Hematopoietic multipotent progenitor cell treated with erythropoietin and hydrocortisone succinate and interleukin-3 and kit ligand, for 6 days (in vitro differentiated cells): ENCODE measurements at regions not wholly inside any gene's neighbourhood (a gene's known extent, or its start where the extent isn't known, plus 50 kb on each side); places are given as distances from the start of the nearest gene placed in this dataset.
A peak's percentile ranks its signal among the peaks of the same experiment; 100 is the strongest.
"Not testable (repeated sequence)": the region's sequence is repeated elsewhere in the genome, so short reads cannot be mapped to it uniquely, and the experiment has no call there.

Experiments
- DNase-seq: peaks from one replicate; pipeline ENCODE4 v3.0.0-alpha.2; 2015

GRCh38 chr14:105765893-105766614 lies 239.7 kb downstream of the TMEM121 start:
- no peak for DNase-seq

GRCh38 chr14:105767315-105767714 lies 240.9 kb downstream of the TMEM121 start:
- no peak for DNase-seq

GRCh38 chr14:105768039-105768438 lies 241.7 kb downstream of the TMEM121 start:
- DNase-seq = not testable (repeated sequence)

- DNase-seq = not testable (repeated sequence)
Measured at GRCh38 chr14:105769061-105769730, 242.8 kb downstream of the TMEM121 start.

- not testable (repeated sequence) for DNase-seq
Measured at GRCh38 chr14:105770619-105771216, 244.3 kb downstream of the TMEM121 start.

GRCh38 chr14:105771261-105772226 lies 245.2 kb downstream of the TMEM121 start:
- DNase-seq = not testable (repeated sequence)

- not testable (repeated sequence) for DNase-seq
Measured at GRCh38 chr14:105772710-105773250, 246.4 kb downstream of the TMEM121 start.

GRCh38 chr14:105773584-105773983 lies 247.2 kb downstream of the TMEM121 start:
- DNase-seq = no peak

GRCh38 chr14:105774001-105774400 lies 247.6 kb downstream of the TMEM121 start:
- DNase-seq = no peak

GRCh38 chr14:105774585-105775348 lies 248.4 kb downstream of the TMEM121 start:
- not testable (repeated sequence) for DNase-seq

GRCh38 chr14:105775349-105775923 lies 249.1 kb downstream of the TMEM121 start:
- DNase-seq = not testable (repeated sequence)

GRCh38 chr14:105776112-105776511 lies 249.7 kb downstream of the TMEM121 start:
- not testable (repeated sequence) for DNase-seq

GRCh38 chr14:105776924-105777323 lies 250.5 kb downstream of the TMEM121 start:
- DNase-seq = no peak

GRCh38 chr14:105783707-105784106 lies 257.3 kb downstream of the TMEM121 start:
- no peak for DNase-seq

GRCh38 chr14:105793836-105794235 lies 267.5 kb downstream of the TMEM121 start:
- DNase-seq = peak; percentile 5

GRCh38 chr14:105797546-105797945 lies 271.2 kb downstream of the TMEM121 start:
- no peak for DNase-seq

GRCh38 chr14:105805701-105806100 lies 279.3 kb downstream of the TMEM121 start:
- no peak for DNase-seq

- no peak for DNase-seq
Measured at GRCh38 chr14:105806568-105806967, 280.2 kb downstream of the TMEM121 start.

- DNase-seq = peak; percentile 53
Measured at GRCh38 chr14:105817971-105818711, 291.8 kb downstream of the TMEM121 start.

- DNase-seq = no peak
Measured at GRCh38 chr14:105818712-105819005, 292.3 kb downstream of the TMEM121 start.

GRCh38 chr14:105830171-105830570 lies 303.8 kb downstream of the TMEM121 start:
- no peak for DNase-seq
